Renal cortical epithelial cell (primary cell): ENCODE measurements at regions not wholly inside any gene's neighbourhood (a gene's known extent, or its start where the extent isn't known, plus 50 kb on each side); places are given as distances from the start of the nearest gene placed in this dataset.
"Not testable (repeated sequence)": the region's sequence is repeated elsewhere in the genome, so short reads cannot be mapped to it uniquely, and the experiment has no call there.

ENCODE experiments used
- DNase-seq: peaks from one replicate; pipeline ENCODE4 v3.0.0-alpha.2; 2011; ENCODE audit warnings: low read depth

GRCh38 chr9:129545876-129546275 lies 75.0 kb downstream of the C9orf50 start:
- not testable (repeated sequence) for DNase-seq

- DNase-seq, result no peak
Measured at GRCh38 chr9:129544761-129545160, 76.1 kb downstream of the C9orf50 start.

GRCh38 chr9:129542741-129543140 lies 78.2 kb downstream of the C9orf50 start:
- no peak for DNase-seq

GRCh38 chr9:129541270-129541669 lies 79.6 kb downstream of the C9orf50 start:
- DNase-seq, result no peak

- DNase-seq, result no peak
Measured at GRCh38 chr9:129539446-129539845, 81.5 kb downstream of the C9orf50 start.

- DNase-seq, result not testable (repeated sequence)
Measured at GRCh38 chr9:129531860-129532402, 89.0 kb downstream of the C9orf50 start.

- DNase-seq, result not testable (repeated sequence)
Measured at GRCh38 chr9:129527955-129528354, 92.9 kb downstream of the C9orf50 start.

- DNase-seq, result no peak
Measured at GRCh38 chr9:129525656-129526196, 95.2 kb downstream of the C9orf50 start.

- DNase-seq, result peak; percentile 45
Measured at GRCh38 chr9:129524582-129525270, 96.2 kb downstream of the C9orf50 start.

GRCh38 chr9:129523943-129524581 lies 96.8 kb downstream of the C9orf50 start:
- DNase-seq, result no peak

- DNase-seq, result no peak
Measured at GRCh38 chr9:129522351-129522750, 98.5 kb downstream of the C9orf50 start.

GRCh38 chr9:129520082-129520481 lies 100.8 kb downstream of the C9orf50 start:
- no peak for DNase-seq

GRCh38 chr9:129518074-129518473 lies 102.8 kb downstream of the C9orf50 start:
- no peak for DNase-seq

- DNase-seq, result no peak
Measured at GRCh38 chr9:129517006-129517405, 103.9 kb downstream of the C9orf50 start.

GRCh38 chr9:129514891-129515290 lies 106.0 kb downstream of the C9orf50 start:
- no peak for DNase-seq

- no peak for DNase-seq
Measured at GRCh38 chr9:129514497-129514867, 106.4 kb downstream of the C9orf50 start.

- DNase-seq, result no peak
Measured at GRCh38 chr9:129513856-129514496, 106.9 kb downstream of the C9orf50 start.

GRCh38 chr9:129513282-129513681 lies 107.6 kb downstream of the C9orf50 start:
- DNase-seq, result no peak

- DNase-seq, result no peak
Measured at GRCh38 chr9:129511285-129511900, 109.5 kb downstream of the C9orf50 start.

- peak; percentile 69 for DNase-seq
Measured at GRCh38 chr9:129509533-129509928, 111.4 kb downstream of the C9orf50 start.

- DNase-seq, result no peak
Measured at GRCh38 chr9:129507805-129508204, 113.1 kb downstream of the C9orf50 start.

- peak; percentile 65 for DNase-seq
Measured at GRCh38 chr9:129506892-129507291, 114.0 kb downstream of the C9orf50 start.
